D341Med (cell line): ENCODE measurements at regions not wholly inside any gene's neighbourhood (a gene's known extent, or its start where the extent isn't known, plus 50 kb on each side); places are given as distances from the start of the nearest gene placed in this dataset.
"Not testable (repeated sequence)": the region's sequence is repeated elsewhere in the genome, so short reads cannot be mapped to it uniquely, and the experiment has no call there.

ENCODE experiments used
- DNase-seq: peaks from one replicate; pipeline ENCODE4 v3.0.0; 2012; ENCODE audit warnings: low spot score

GRCh38 chr5:67549296-67549618, 352.7 kb upstream of the CD180 start:
- DNase-seq, result no peak

GRCh38 chr5:67548520-67549295, 352.1 kb upstream of the CD180 start:
- DNase-seq, result no peak

GRCh38 chr5:67547682-67548081, 351.1 kb upstream of the CD180 start:
- no peak for DNase-seq

GRCh38 chr5:67544942-67545341, 348.3 kb upstream of the CD180 start:
- not testable (repeated sequence) for DNase-seq

- no peak for DNase-seq
Observed at GRCh38 chr5:67543720-67544270, 347.2 kb upstream of the CD180 start.

GRCh38 chr5:67542479-67542878, 345.9 kb upstream of the CD180 start:
- no peak for DNase-seq

- no peak for DNase-seq
Observed at GRCh38 chr5:67541875-67542274, 345.3 kb upstream of the CD180 start.

GRCh38 chr5:67538855-67539506, 342.4 kb upstream of the CD180 start:
- no peak for DNase-seq

- no peak for DNase-seq
Observed at GRCh38 chr5:67537439-67538148, 341.0 kb upstream of the CD180 start.

- no peak for DNase-seq
Observed at GRCh38 chr5:67536866-67537265, 340.3 kb upstream of the CD180 start.

GRCh38 chr5:67530609-67531255, 334.1 kb upstream of the CD180 start:
- no peak for DNase-seq

- no peak for DNase-seq
Observed at GRCh38 chr5:67528953-67529352, 332.4 kb upstream of the CD180 start.

GRCh38 chr5:67526793-67527192, 330.2 kb upstream of the CD180 start:
- DNase-seq, result no peak

GRCh38 chr5:67520161-67520908, 323.7 kb upstream of the CD180 start:
- no peak for DNase-seq

GRCh38 chr5:67518227-67518626, 321.6 kb upstream of the CD180 start:
- DNase-seq, result no peak

- no peak for DNase-seq
Observed at GRCh38 chr5:67516948-67517565, 320.5 kb upstream of the CD180 start.

GRCh38 chr5:67515762-67516161, 319.2 kb upstream of the CD180 start:
- DNase-seq, result no peak

- no peak for DNase-seq
Observed at GRCh38 chr5:67515020-67515689, 318.6 kb upstream of the CD180 start.

GRCh38 chr5:67512758-67513157, 316.2 kb upstream of the CD180 start:
- DNase-seq, result no peak

GRCh38 chr5:67511911-67512310, 315.3 kb upstream of the CD180 start:
- DNase-seq, result no peak

- DNase-seq, result no peak
Observed at GRCh38 chr5:67510204-67510603, 313.6 kb upstream of the CD180 start.
